Prostate gland (tissue), 2 donors: ENCODE measurements at regions not wholly inside any gene's neighbourhood (a gene's known extent, or its start where the extent isn't known, plus 50 kb on each side); places are given as distances from the start of the nearest gene placed in this dataset.

Source experiments
- DNase-seq: peaks from one replicate; pipeline ENCODE4 v3.0.0-alpha.2; 2019; ENCODE audit warnings: low spot score
- H3K27ac ChIP-seq, 2 donors: fragments of 200-600 bp; sonication (generic); 2 replicates each; pipeline ENCODE4 v1.5.1; 2017 to 2019
- H3K27me3 ChIP-seq: fragments of 200-600 bp; sonication (generic); replicated peaks from 2 replicates; pipeline ENCODE4 v1.5.1; 2019; ENCODE audit not compliant: insufficient read depth
- H3K36me3 ChIP-seq, 2 donors: fragments of 200-600 bp; sonication (generic); 1 replicate in 1 of 2; 2 replicates in 1 of 2; pipeline versions ENCODE4 v1.5.1 to v1.8.1; 2017 to 2019
- H3K4me1 ChIP-seq: fragments of 200-600 bp; sonication (generic); replicated peaks from 2 replicates; pipeline ENCODE4 v1.5.1; 2019
- H3K4me3 ChIP-seq, 2 donors: fragments of 200-600 bp; sonication (generic); 2 replicates each; pipeline ENCODE4 v1.5.1; 2017 to 2019
- H3K9me3 ChIP-seq: fragments of 200-600 bp; sonication (generic); 2 replicates; pipeline ENCODE4 v1.5.1; 2017
- CTCF ChIP-seq, 4 experiments: fragments of 200-600 bp in 2 of 4; fragments of 450-650 bp in 2 of 4; sonication (generic) in 2 of 4; IDR thresholded peaks; 1 replicate in 3 of 4; 2 replicates in 1 of 4; pipeline ENCODE4 v1.5.1; 2016 to 2019; ENCODE audit warnings: antibody characterized with exemption in 4 of 4, mild to moderate bottlenecking in 2 of 4, moderate library complexity in 2 of 4
- POLR2A ChIP-seq: fragments of 450-650 bp; IDR thresholded peaks from one replicate; pipeline ENCODE4 v1.6.1; 2016; ENCODE audit warnings: antibody characterized with exemption, mild to moderate bottlenecking
- POLR2AphosphoS5 ChIP-seq: sonication (generic); formaldehyde crosslinking; IDR thresholded peaks from one replicate; pipeline ENCODE4 v1.6.1; 2017; ENCODE audit warnings: antibody characterized with exemption
- WGBS: methylation state at CpG from one replicate; pipeline ENCODE4 v1.1.5; 2018; 5-methylcytosine and 5-hydroxymethylcytosine counted together
- intact Hi-C: fragments of 100-400 bp; cut with DNase I; formaldehyde crosslinking; loops from one replicate; pipeline ENCODE4 v1.14.2; 2022

DNA sequence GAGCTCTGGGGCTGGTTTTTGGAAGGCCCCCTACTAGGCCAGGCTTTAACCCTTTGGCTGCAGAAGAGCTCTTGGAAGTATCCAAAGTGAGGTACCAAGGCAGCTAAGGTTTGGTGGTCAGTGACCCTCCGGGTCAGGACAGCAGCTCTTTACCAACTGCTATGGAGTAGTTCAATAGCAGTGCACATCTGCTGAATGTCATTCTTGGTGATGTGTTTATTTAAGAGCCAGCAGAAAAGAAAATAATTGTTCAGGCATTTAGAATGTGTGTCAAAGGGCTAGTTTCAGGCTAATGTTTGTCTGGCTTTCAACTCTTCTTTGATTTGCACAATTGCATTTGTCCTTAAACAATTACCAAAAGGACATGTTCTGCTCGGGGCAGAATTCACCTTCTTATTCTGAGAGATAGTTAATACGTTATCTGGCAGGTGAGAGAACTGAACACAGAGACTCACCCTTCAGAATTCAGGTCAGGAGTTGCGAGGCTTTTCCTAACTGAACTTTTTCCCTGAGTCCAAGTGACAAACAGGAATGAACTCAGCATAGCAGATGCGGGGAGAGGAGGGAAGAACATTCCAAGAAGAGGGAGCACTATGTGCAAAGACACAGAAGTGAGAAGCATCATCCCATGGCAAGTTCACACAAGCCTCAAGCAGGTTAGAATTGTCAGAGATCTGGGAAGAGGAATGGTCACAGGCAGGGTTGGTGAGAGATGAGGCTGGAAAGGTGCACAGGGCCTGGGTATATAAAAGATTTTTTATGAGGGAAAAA is 556.7 kb upstream of the TLE4 start:
- Histone ChIP-seq H3K4me1 (no peaks in the 10 kb centered on the region), H3K9me3 (no peaks in the 10 kb centered on the region), H3K36me3 (no peaks in the 10 kb centered on the region), H3K4me3 (no peak overlapping the region), H3K27ac (no peak overlapping the region), H3K27me3 (no peaks in the 10 kb centered on the region)
- intact Hi-C loops, result no loop called here
- TF ChIP-seq CTCF (IDR thresholded peaks at IDR 0.05) (no peak), POLR2AphosphoS5 (no peak), POLR2A (no peak)
- no peak for DNase-seq
- WGBS, result 33% methylated on average over 5 of the region's 5 CpGs

GRCh38 chr9:79015951-79016350 is 555.8 kb upstream of the TLE4 start:
- H3K4me1 ChIP-seq, result no peaks in the 10 kb centered on the region
- H3K36me3 ChIP-seq, result no peaks in the 10 kb centered on the region
- H3K27me3 ChIP-seq, result no peaks in the 10 kb centered on the region
- DNase-seq, result no peak
- WGBS, result 86% methylated on average over 4 of the region's 4 CpGs
- H3K9me3 ChIP-seq, result no peaks in the 10 kb centered on the region
- intact Hi-C loops, result no loop called here
- TF ChIP-seq CTCF (IDR thresholded peaks at IDR 0.05), result no peak
- no peak for TF ChIP-seq POLR2A
- TF ChIP-seq POLR2AphosphoS5, result no peak
- H3K4me3 ChIP-seq, result no peak overlapping the region
- H3K27ac ChIP-seq, result no peak overlapping the region

GRCh38 chr9:79020276-79020675 is 551.5 kb upstream of the TLE4 start:
- Histone ChIP-seq H3K9me3 (no peaks in the 10 kb centered on the region), H3K36me3 (no peaks in the 10 kb centered on the region), H3K4me3 (no peak overlapping the region), H3K27ac (no peak overlapping the region), H3K27me3 (no peaks in the 10 kb centered on the region), H3K4me1 (no peaks in the 10 kb centered on the region)
- TF ChIP-seq POLR2AphosphoS5, result no peak
- no peak for TF ChIP-seq POLR2A
- TF ChIP-seq CTCF (IDR thresholded peaks at IDR 0.05), result no peak
- intact Hi-C loops, result no loop called here
- WGBS, result 93% methylated on average over 5 of the region's 5 CpGs
- DNase-seq, result no peak

GRCh38 chr9:79021084-79021483 is 550.7 kb upstream of the TLE4 start:
- no peak for DNase-seq
- H3K27me3 ChIP-seq, result no peaks in the 10 kb centered on the region
- no peaks in the 10 kb centered on the region for H3K36me3 ChIP-seq
- H3K4me3 ChIP-seq, result no peak overlapping the region
- 62% methylated on average over 1 of the region's 1 CpG for WGBS
- intact Hi-C loops, result no loop called here
- H3K4me1 ChIP-seq, result no peaks in the 10 kb centered on the region
- H3K27ac ChIP-seq, result no peak overlapping the region
- TF ChIP-seq CTCF (IDR thresholded peaks at IDR 0.05), result no peak
- H3K9me3 ChIP-seq, result no peaks in the 10 kb centered on the region

- Histone ChIP-seq H3K4me3 (no peak overlapping the region), H3K27ac (no peak overlapping the region), H3K27me3 (no peaks in the 10 kb centered on the region), H3K4me1 (no peaks in the 10 kb centered on the region), H3K9me3 (no peaks in the 10 kb centered on the region), H3K36me3 (no peaks in the 10 kb centered on the region)
- intact Hi-C loops, result no loop called here
- no peak for TF ChIP-seq CTCF (IDR thresholded peaks at IDR 0.05)
- no peak for TF ChIP-seq POLR2A
- no peak for TF ChIP-seq POLR2AphosphoS5
- DNase-seq, result no peak
- 55% methylated on average over 3 of the region's 3 CpGs for WGBS
These were observed 548.6 kb upstream of the TLE4 start for GRCh38 chr9:79023134-79023580.
